ENCODE measurements at regions not wholly inside any gene's neighbourhood (a gene's known extent, or its start where the extent isn't known, plus 50 kb on each side); places are given as distances from the start of the nearest gene placed in this dataset.

GRCh38 chr4:158016511-158016910, 156.3 kb downstream of the GASK1B start:
- no peak for TF ChIP-seq CTCF (IDR thresholded peaks at IDR 0.05; ENCODE audit: extremely low read depth, insufficient read depth, missing control alignments)
- in situ Hi-C loops (cut with MboI; ENCODE audit: low pct_unique_long_range_greater_than_20kb, low sequenced_read_pairs, unreplicated experiment), result no loop called here
- no peak for DNase-seq (ENCODE audit: low spot score)

GRCh38 chr4:158015241-158015640, 157.6 kb downstream of the GASK1B start:
- in situ Hi-C loops (cut with MboI; ENCODE audit: low pct_unique_long_range_greater_than_20kb, low sequenced_read_pairs, unreplicated experiment), result no loop called here
- no peak for DNase-seq (ENCODE audit: low spot score)

GRCh38 chr4:158013858-158014257, 159.0 kb downstream of the GASK1B start:
- in situ Hi-C loops (cut with MboI; ENCODE audit: low pct_unique_long_range_greater_than_20kb, low sequenced_read_pairs, unreplicated experiment), result no loop called here
- DNase-seq (ENCODE audit: low spot score), result no peak
- no peak for TF ChIP-seq CTCF (IDR thresholded peaks at IDR 0.05; ENCODE audit: extremely low read depth, insufficient read depth, missing control alignments)

More at GRCh38 chr4:158015241-158015640, 157.6 kb downstream of the GASK1B start:
- TF ChIP-seq CTCF (IDR thresholded peaks at IDR 0.05; ENCODE audit: extremely low read depth, insufficient read depth, missing control alignments), result no peak

DNA sequence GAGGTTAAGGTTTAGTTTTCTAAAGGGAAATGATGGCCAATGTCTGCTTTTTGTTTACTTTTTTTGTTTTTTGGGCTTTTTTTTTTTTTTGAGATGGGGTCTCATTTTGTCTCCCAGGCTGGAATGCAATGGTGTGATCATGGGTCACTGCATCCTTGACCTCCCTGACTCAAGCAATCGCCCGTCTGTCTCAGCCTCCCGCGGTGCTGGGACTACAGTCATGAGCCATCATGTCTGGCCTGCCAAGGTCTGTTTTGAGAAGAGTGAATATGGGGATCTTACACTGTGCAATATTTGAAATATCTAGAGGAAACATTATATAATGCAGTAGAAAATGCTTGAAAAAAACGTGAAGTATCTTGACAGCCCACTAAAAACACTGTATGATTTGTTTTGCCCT, 162.5 kb downstream of the GASK1B start:
- in situ Hi-C loops (cut with MboI; ENCODE audit: low pct_unique_long_range_greater_than_20kb, low sequenced_read_pairs, unreplicated experiment), result no loop called here
- no peak for TF ChIP-seq CTCF (IDR thresholded peaks at IDR 0.05; ENCODE audit: extremely low read depth, insufficient read depth, missing control alignments)
- DNase-seq (ENCODE audit: low spot score), result no peak

DNA sequence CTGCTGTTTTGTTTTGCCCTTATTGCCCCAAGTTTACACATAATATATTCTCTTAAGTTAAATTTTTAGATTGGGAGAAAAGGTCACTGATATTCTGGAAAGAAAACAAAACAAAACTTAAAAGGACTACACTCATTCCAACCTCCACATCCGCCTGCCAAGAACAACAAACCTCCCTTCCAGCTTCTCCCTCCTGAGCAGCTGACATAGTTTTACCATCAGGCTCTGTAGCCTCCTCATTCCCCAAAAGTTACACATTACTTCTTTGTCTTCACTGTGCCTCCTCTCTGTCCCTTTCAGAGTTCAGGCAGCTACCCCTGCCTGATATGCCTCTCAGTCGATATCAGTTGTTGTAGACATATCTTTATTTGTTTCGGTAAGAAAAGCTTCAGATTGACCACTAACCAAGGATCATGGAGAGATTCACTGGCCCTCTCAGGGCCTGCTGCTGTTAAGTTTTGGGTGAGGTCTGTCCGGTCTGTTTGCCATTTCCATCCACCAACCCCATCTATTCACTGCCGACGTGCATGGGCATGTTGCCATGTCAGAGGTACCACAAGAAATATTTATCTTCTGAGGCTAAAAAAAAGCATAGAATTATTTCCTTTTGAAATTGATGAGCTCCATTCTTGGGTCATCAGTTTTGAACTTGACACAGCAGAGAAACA, 164.1 kb downstream of the GASK1B start:
- TF ChIP-seq CTCF (IDR thresholded peaks at IDR 0.05; ENCODE audit: extremely low read depth, insufficient read depth, missing control alignments), result no peak
- no peak for DNase-seq (ENCODE audit: low spot score)
- in situ Hi-C loops (cut with MboI; ENCODE audit: low pct_unique_long_range_greater_than_20kb, low sequenced_read_pairs, unreplicated experiment), result no loop called here

- DNase-seq (ENCODE audit: low spot score), result no peak
- in situ Hi-C loops (cut with MboI; ENCODE audit: low pct_unique_long_range_greater_than_20kb, low sequenced_read_pairs, unreplicated experiment), result no loop called here
- no peak for TF ChIP-seq CTCF (IDR thresholded peaks at IDR 0.05; ENCODE audit: extremely low read depth, insufficient read depth, missing control alignments)
Observed at GRCh38 chr4:158007566-158007965, 165.3 kb downstream of the GASK1B start.

All from GM13977 (cell line).